ENCODE measurements at regions not wholly inside any gene's neighbourhood (a gene's known extent, or its start where the extent isn't known, plus 50 kb on each side); places are given as distances from the start of the nearest gene placed in this dataset.

GRCh38 chr4:1534095-1534872, 128.0 kb upstream of the NKX1-1 start:
- no peaks in the 10 kb centered on the region for H3K9me3 ChIP-seq (ENCODE audit: control insufficient read depth in 4 of 4, insufficient read depth in 3 of 4, low read length in 3 of 4)
- no peaks in the 10 kb centered on the region for H3K4me1 ChIP-seq (ENCODE audit: control insufficient read depth in 5 of 5, insufficient read depth in 5 of 5, low read length in 5 of 5)
- H3K4me3 ChIP-seq, result no peak overlapping the region
- no peak for TF ChIP-seq CTCF (IDR thresholded peaks at IDR 0.05; ENCODE audit: control extremely low read depth, extremely low read depth)
- no peak overlapping the region for H3K9ac ChIP-seq (ENCODE audit: insufficient read depth in 1 of 2, low read length in 2 of 2)
- no peak for ATAC-seq (ENCODE audit: insufficient read depth, low FRiP score)
- H3K36me3 ChIP-seq (ENCODE audit: control insufficient read depth in 4 of 4, insufficient read depth in 4 of 4, low read length in 4 of 4), result no peaks in the 10 kb centered on the region
- DNase-seq, result no peak
- H3K27me3 ChIP-seq (ENCODE audit: control insufficient read depth in 3 of 3, insufficient read depth in 3 of 3, low read length in 2 of 3), result peaks cover 6 to 11% (median 7%) of the 10 kb centered on the region in 3 donors
- 68 to 81% methylated on average over 18 of the region's 18 CpGs for WGBS, 2 donors
- H3K27ac ChIP-seq (ENCODE audit: low read depth in 1 of 2, low read length in 1 of 2), result no peak overlapping the region

- Histone ChIP-seq H3K9ac (ENCODE audit: insufficient read depth in 1 of 2, low read length in 2 of 2) (no peak overlapping the region), H3K9me3 (ENCODE audit: control insufficient read depth in 4 of 4, insufficient read depth in 3 of 4, low read length in 3 of 4) (no peaks in the 10 kb centered on the region), H3K27ac (ENCODE audit: low read depth in 1 of 2, low read length in 1 of 2) (no peak overlapping the region), H3K4me3 (no peak overlapping the region), H3K27me3 (ENCODE audit: control insufficient read depth in 3 of 3, insufficient read depth in 3 of 3, low read length in 2 of 3) (peaks cover 6 to 14% (median 11%) of the 10 kb centered on the region in 3 donors), H3K36me3 (ENCODE audit: control insufficient read depth in 4 of 4, insufficient read depth in 4 of 4, low read length in 4 of 4) (no peaks in the 10 kb centered on the region), H3K4me1 (ENCODE audit: control insufficient read depth in 5 of 5, insufficient read depth in 5 of 5, low read length in 5 of 5) (no peaks in the 10 kb centered on the region)
- 42 to 50% methylated on average over 36 of the region's 36 CpGs for WGBS, 2 donors
- ATAC-seq (ENCODE audit: insufficient read depth, low FRiP score), result no peak
- no peak for TF ChIP-seq CTCF (IDR thresholded peaks at IDR 0.05; ENCODE audit: control extremely low read depth, extremely low read depth)
- DNase-seq, result no peak
Measured at GRCh38 chr4:1533501-1534064, 127.3 kb upstream of the NKX1-1 start.

- no peak for TF ChIP-seq CTCF (IDR thresholded peaks at IDR 0.05; ENCODE audit: control extremely low read depth, extremely low read depth)
- no peak for DNase-seq
- no peak overlapping the region for H3K27ac ChIP-seq (ENCODE audit: low read depth in 1 of 2, low read length in 1 of 2)
- 90 to 92% methylated on average over 44 of the region's 44 CpGs for WGBS, 2 donors
- H3K9ac ChIP-seq (ENCODE audit: insufficient read depth in 1 of 2, low read length in 2 of 2), result no peak overlapping the region
- H3K27me3 ChIP-seq (ENCODE audit: control insufficient read depth in 3 of 3, insufficient read depth in 3 of 3, low read length in 2 of 3), result peaks cover 6 to 21% (median 14%) of the 10 kb centered on the region in 3 donors
- H3K4me1 ChIP-seq (ENCODE audit: control insufficient read depth in 5 of 5, insufficient read depth in 5 of 5, low read length in 5 of 5), result no peaks in the 10 kb centered on the region
- ATAC-seq (ENCODE audit: insufficient read depth, low FRiP score), result no peak
- H3K36me3 ChIP-seq (ENCODE audit: control insufficient read depth in 4 of 4, insufficient read depth in 4 of 4, low read length in 4 of 4), result no peaks in the 10 kb centered on the region
- H3K9me3 ChIP-seq (ENCODE audit: control insufficient read depth in 4 of 4, insufficient read depth in 3 of 4, low read length in 3 of 4), result no peaks in the 10 kb centered on the region
- H3K4me3 ChIP-seq, result no peak overlapping the region
Measured at GRCh38 chr4:1532549-1533395, 126.5 kb upstream of the NKX1-1 start.
